Activated CD4-positive, CD25-positive, alpha-beta regulatory T cell treated with anti-CD3 and anti-CD28 coated beads, Interleukin-2, amount 50 U/mL, for 24 hours (primary cell): ENCODE measurements at regions not wholly inside any gene's neighbourhood (a gene's known extent, or its start where the extent isn't known, plus 50 kb on each side); places are given as distances from the start of the nearest gene placed in this dataset.
A peak's percentile ranks its signal among the peaks of the same experiment; 100 is the strongest.

Experiments
- ATAC-seq, 2 donors: fragments of 150-1000 bp; cut with Tn5 transposase; one replicate each; pipeline ENCODE4 v1.10.0; 2021; ENCODE audit warnings: mild to moderate bottlenecking in 1 of 2, moderate library complexity in 1 of 2

- no peak for ATAC-seq
These were observed 206.5 kb upstream of the PDE10A start for GRCh38 chr6:165869526-165869925.

- ATAC-seq: no peak
These were observed 201.9 kb upstream of the PDE10A start for GRCh38 chr6:165864925-165865324.

GRCh38 chr6:165864218-165864617, 201.2 kb upstream of the PDE10A start:
- ATAC-seq: no peak

- no peak for ATAC-seq
These were observed 200.8 kb upstream of the PDE10A start for GRCh38 chr6:165863801-165864200.

- ATAC-seq: no peak
These were observed 199.8 kb upstream of the PDE10A start for GRCh38 chr6:165862813-165863212.

- no peak for ATAC-seq
These were observed 198.2 kb upstream of the PDE10A start for GRCh38 chr6:165861226-165861625.

- no peak for ATAC-seq
These were observed 195.5 kb upstream of the PDE10A start for GRCh38 chr6:165858586-165858985.

- no peak for ATAC-seq
These were observed 192.8 kb upstream of the PDE10A start for GRCh38 chr6:165855856-165856255.

- ATAC-seq: no peak
These were observed 192.0 kb upstream of the PDE10A start for GRCh38 chr6:165854863-165855593.

GRCh38 chr6:165854061-165854862, 191.2 kb upstream of the PDE10A start:
- ATAC-seq: no peak

GRCh38 chr6:165852676-165853075, 189.6 kb upstream of the PDE10A start:
- ATAC-seq: no peak

GRCh38 chr6:165850434-165851019, 187.5 kb upstream of the PDE10A start:
- ATAC-seq: peak in 1 of 2 donors; percentile 53

GRCh38 chr6:165849534-165850430, 186.7 kb upstream of the PDE10A start:
- ATAC-seq: no peak

- no peak for ATAC-seq
These were observed 185.0 kb upstream of the PDE10A start for GRCh38 chr6:165848086-165848426.

- no peak for ATAC-seq
These were observed 184.5 kb upstream of the PDE10A start for GRCh38 chr6:165847407-165848085.

GRCh38 chr6:165846123-165846966, 183.3 kb upstream of the PDE10A start:
- ATAC-seq: no peak

- no peak for ATAC-seq
These were observed 182.5 kb upstream of the PDE10A start for GRCh38 chr6:165845493-165845892.

- no peak for ATAC-seq
These were observed 181.8 kb upstream of the PDE10A start for GRCh38 chr6:165844801-165845364.

- no peak for ATAC-seq
These were observed 181.2 kb upstream of the PDE10A start for GRCh38 chr6:165844232-165844631.

GRCh38 chr6:165843568-165844113, 180.6 kb upstream of the PDE10A start:
- ATAC-seq: no peak

GRCh38 chr6:165843121-165843520, 180.1 kb upstream of the PDE10A start:
- no peak for ATAC-seq
